ENCODE measurements at regions not wholly inside any gene's neighbourhood (a gene's known extent, or its start where the extent isn't known, plus 50 kb on each side); places are given as distances from the start of the nearest gene placed in this dataset.

DNA sequence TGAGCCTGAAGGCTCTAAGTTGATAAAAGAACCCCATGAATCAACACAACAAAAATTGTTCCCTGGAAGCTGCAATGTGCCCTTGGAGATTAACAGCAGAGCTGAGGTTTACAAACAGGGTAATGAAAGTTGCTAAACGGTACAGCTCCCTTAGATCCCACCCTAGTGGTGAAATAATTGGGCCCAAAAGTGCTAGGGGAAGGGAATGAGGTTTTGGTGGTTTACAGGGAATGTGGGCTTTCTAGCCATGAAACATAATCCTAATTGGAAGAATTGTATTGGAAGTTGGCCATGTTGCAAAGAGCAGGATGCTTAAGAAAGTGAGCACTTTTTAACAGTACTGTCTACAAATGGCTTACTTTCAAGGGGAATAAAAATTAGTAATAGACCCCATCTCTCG lies 180.2 kb upstream of the SMIM21 start:
- no peak for ATAC-seq
- H3K4me3 Mint-ChIP-seq: no peak overlapping the region

DNA sequence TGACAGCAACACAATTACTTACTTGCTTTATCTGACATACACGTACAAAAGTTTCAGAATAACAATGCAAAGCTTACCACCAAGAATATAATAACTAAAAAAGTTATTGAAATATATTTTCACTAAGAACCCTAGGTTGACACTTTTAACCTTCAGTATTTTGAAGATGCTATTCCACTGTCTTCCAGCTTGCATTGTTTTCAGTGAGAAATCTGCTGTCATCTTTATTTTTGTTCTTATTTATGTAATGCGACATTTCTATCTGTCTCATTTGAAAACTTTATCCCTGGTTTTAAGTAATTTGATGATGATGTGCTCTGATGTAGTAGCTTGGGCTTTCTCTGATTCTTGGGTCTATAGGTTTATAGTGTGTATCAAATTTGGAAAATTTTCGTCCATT lies 165.0 kb upstream of the SMIM21 start:
- Mint-ChIP-seq H3K4me3 (no peak overlapping the region), H3K4me1 (ENCODE audit: low read depth) (no peaks in the 10 kb centered on the region), H3K36me3 (ENCODE audit: insufficient read depth) (no peaks in the 10 kb centered on the region), H3K27me3 (ENCODE audit: low read depth) (no peaks in the 10 kb centered on the region), H3K9me3 (peaks cover 34% of the 10 kb centered on the region)
- DNase-seq: no peak
- no peak for ATAC-seq

More for the DNA sequence above, 180.2 kb upstream of the SMIM21 start:
- peaks cover 3% of the 10 kb centered on the region for H3K27me3 Mint-ChIP-seq (ENCODE audit: low read depth)
- H3K4me1 Mint-ChIP-seq (ENCODE audit: low read depth): no peaks in the 10 kb centered on the region
- H3K36me3 Mint-ChIP-seq (ENCODE audit: insufficient read depth): no peaks in the 10 kb centered on the region
- DNase-seq: no peak
- no peaks in the 10 kb centered on the region for H3K9me3 Mint-ChIP-seq

DNA sequence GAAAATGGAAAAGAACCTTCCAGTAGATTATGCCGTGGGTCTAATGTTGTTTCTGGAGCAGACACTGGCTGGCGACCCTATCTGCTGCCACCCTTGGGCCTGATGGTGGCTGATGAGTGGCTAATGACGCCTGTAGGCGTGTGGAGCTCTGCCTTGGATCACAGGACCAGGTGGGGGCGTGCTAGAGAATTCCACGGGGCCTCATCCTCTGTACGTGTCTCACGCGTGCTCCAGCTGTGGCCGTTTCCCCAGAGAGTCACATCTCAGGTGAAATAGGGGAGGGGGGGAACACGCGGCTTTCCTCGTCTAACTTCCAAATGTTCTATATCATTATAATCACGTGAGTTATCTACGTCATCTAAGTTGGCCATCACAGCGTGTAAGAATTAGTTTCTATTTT lies 160.9 kb upstream of the SMIM21 start:
- Mint-ChIP-seq H3K9me3 (peaks cover 25% of the 10 kb centered on the region), H3K4me3 (no peak overlapping the region), H3K27me3 (ENCODE audit: low read depth) (peaks cover 3% of the 10 kb centered on the region), H3K4me1 (ENCODE audit: low read depth) (no peaks in the 10 kb centered on the region), H3K36me3 (ENCODE audit: insufficient read depth) (no peaks in the 10 kb centered on the region)
- no peak for ATAC-seq
- no peak for DNase-seq

DNA sequence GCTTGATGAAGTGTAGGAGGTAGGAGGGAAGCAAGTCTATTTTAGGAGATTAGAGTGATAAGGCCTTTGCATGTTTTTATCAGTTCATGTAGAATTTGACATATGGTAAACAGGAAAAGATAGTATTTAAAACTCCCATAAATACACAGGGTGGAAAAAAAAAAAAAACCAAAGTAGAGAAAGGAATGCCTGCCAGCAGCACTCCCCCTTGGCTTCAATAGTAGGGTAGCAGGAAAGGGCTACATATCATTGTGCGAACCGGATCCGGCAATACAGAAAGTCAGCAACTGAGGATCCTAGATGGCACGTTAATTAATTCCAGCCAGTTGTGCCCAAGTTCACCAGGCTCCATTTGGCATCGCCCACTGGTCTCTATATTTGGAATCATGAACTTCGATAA lies 159.6 kb upstream of the SMIM21 start:
- Mint-ChIP-seq H3K4me1 (ENCODE audit: low read depth) (no peaks in the 10 kb centered on the region), H3K4me3 (no peak overlapping the region), H3K36me3 (ENCODE audit: insufficient read depth) (no peaks in the 10 kb centered on the region), H3K27me3 (ENCODE audit: low read depth) (peaks cover 6% of the 10 kb centered on the region), H3K9me3 (peaks cover 12% of the 10 kb centered on the region)
- ATAC-seq: no peak
- no peak for DNase-seq

DNA sequence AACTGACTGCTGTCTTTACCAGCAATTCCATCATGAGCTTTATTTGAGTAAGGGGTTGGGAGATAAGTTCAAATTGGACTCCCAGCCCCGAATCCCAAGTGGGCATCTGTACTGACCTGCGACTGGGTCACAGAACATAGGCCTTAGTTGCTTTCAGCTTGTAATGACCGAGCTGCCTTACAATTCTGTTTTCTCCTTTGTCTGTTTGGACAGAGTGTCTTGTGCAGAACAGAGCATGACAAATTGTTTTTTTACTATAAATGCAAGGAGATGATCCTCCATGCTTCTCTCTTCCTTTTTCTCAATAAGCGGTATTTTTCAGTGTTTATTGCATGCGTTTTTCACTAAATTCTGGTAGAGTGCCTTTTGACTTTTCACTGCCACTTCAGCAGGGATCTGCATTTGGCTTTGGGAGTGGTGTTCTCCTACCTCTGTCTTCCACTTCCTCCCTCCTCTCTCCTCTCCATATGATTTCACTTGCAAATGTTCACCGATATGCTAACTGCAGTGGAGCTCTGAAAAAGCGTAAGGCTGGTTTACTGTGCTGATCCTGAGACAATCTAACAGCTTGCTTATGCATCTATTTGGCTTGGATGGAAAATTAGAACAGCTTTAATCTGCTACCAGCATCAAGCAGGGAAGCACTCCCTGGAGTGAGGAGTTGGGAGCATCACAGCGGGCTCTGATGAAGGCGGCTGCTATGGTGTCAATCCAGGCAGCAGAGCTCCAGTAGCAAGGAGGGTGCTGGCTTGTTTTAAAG lies 158.8 kb upstream of the SMIM21 start:
- Mint-ChIP-seq H3K27me3 (ENCODE audit: low read depth) (peaks cover 6% of the 10 kb centered on the region), H3K9me3 (peaks cover 4% of the 10 kb centered on the region), H3K4me3 (no peak overlapping the region), H3K36me3 (ENCODE audit: insufficient read depth) (no peaks in the 10 kb centered on the region), H3K4me1 (ENCODE audit: low read depth) (no peaks in the 10 kb centered on the region)
- no peak for ATAC-seq
- no peak for DNase-seq

DNA sequence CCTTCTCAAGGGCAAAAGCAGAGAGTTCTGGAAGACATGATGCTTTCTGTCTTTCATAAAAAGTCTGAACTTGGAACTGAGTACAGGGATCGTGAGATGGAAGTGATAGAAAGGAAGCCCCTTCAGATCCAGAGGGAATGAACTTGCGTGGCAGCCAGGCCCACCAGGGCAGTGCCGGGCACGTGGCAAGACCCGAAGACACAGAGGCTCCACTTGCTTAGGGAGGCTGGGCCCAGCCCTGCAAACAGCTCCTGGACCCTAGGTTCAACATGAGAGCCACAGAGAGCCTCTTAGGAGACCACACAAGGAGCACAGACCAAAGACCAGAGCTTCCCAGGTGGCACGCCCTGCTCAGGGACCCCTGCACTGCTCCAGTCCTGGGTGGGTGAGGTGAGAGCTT lies 155.4 kb upstream of the SMIM21 start:
- ATAC-seq: no peak
- peaks cover 6% of the 10 kb centered on the region for H3K27me3 Mint-ChIP-seq (ENCODE audit: low read depth)
- no peak for DNase-seq
- H3K4me1 Mint-ChIP-seq (ENCODE audit: low read depth): no peaks in the 10 kb centered on the region
- H3K4me3 Mint-ChIP-seq: no peak overlapping the region
- no peaks in the 10 kb centered on the region for H3K9me3 Mint-ChIP-seq
- H3K36me3 Mint-ChIP-seq (ENCODE audit: insufficient read depth): no peaks in the 10 kb centered on the region

DNA sequence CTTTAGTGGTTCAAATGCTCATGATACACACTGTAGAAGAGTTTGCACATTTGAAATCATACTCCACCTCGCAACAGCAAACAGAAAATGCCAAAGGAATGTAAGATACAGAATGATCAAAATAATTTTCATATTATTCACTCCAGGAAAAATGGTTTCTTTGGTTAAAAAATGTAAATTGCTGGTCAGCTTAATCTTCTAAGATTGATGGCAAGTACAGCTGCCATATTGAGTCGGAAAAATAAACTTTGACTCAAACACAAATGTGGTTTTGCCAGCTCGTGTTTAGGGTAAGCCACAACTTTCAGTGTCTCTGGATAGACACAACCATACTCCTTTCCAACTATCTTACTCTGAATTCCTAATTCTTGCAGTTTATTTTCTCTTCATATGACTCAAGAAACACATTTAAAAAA lies 154.9 kb upstream of the SMIM21 start:
- Mint-ChIP-seq H3K36me3 (ENCODE audit: insufficient read depth) (no peaks in the 10 kb centered on the region), H3K9me3 (no peaks in the 10 kb centered on the region), H3K27me3 (ENCODE audit: low read depth) (peaks cover 6% of the 10 kb centered on the region), H3K4me3 (no peak overlapping the region), H3K4me1 (ENCODE audit: low read depth) (no peaks in the 10 kb centered on the region)
- ATAC-seq (no peak), DNase-seq (no peak)

DNA sequence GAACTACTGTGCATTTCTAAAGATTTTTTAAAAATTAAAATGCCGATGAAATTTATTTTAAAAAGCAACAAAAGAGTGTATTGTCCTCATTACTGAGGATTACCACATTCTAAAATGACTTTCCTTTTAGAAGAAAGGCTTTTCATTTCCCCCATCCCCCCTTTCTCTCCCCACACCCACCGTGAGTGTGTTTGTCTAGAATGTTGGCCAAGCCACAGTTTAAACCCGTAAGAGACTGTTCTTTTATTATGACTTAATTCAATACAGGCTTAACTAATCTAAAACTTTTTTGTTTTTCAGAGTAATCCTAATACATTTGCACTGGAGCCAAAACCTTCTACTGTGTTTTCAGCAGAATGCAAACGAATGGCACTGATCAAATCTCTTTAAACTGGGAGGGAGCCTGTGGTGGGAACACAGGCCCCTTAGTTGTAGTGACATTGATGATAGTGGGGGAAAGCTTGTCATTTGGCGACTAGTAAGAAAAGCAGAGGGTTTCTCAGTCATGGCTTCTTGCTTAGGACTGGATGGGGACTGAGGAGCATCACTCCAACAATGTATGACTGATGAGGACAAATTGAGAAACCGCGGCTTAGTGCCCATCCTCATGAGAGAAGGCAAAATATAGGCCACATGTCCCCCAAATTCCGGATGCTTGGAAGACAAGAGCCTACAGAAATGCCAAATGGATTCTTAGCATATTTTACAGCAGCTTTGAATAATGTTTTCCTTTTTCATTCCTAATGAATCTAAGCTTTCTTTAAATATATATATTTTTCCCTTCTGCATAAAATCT lies 154.0 kb upstream of the SMIM21 start:
- H3K36me3 Mint-ChIP-seq (ENCODE audit: insufficient read depth): no peaks in the 10 kb centered on the region
- no peaks in the 10 kb centered on the region for H3K4me1 Mint-ChIP-seq (ENCODE audit: low read depth)
- peaks cover 6% of the 10 kb centered on the region for H3K27me3 Mint-ChIP-seq (ENCODE audit: low read depth)
- DNase-seq: no peak
- ATAC-seq: no peak
- no peak overlapping the region for H3K4me3 Mint-ChIP-seq
- H3K9me3 Mint-ChIP-seq: no peaks in the 10 kb centered on the region

DNA sequence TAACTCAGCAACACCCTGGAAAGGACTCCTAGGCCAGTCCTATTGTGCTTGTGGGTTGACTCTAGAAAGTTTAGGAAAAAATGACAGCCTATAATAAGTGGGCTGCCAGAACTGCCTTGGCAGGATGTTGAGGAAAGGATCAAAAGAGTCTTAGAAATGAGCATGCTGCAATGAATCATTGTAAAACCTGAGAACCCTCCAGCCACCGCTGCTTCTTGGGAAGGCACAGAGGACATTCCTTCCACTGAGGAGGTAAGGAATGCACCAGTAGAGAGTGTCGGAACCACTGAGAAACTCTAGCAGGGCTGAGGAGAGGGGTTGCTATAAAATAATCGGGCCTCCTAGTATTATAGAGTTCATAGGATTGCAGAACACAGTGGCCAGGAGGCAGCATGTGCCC lies 146.7 kb upstream of the SMIM21 start:
- Mint-ChIP-seq H3K9me3 (no peaks in the 10 kb centered on the region), H3K27me3 (ENCODE audit: low read depth) (no peaks in the 10 kb centered on the region), H3K36me3 (ENCODE audit: insufficient read depth) (no peaks in the 10 kb centered on the region), H3K4me1 (ENCODE audit: low read depth) (no peaks in the 10 kb centered on the region), H3K4me3 (no peak overlapping the region)
- no peak for DNase-seq
- ATAC-seq: no peak

DNA sequence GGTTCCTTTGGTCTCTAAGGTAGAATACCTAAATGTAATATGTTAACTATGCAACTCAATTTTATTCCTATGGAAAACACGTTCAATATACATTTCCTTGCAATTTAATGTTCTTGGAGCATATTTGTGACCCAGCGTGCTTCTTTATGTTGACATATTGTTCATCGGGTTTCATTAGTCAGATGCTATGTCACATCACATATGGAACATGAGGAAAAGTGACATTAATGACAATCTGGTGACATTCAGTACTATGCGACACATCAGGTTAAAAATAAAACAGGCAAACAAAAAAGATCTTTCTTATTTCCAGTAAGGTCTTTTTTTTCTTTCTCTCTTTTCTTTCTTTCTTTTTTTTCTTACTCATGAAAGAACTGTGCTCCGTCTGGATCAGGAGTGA lies 135.6 kb upstream of the SMIM21 start:
- H3K4me1 Mint-ChIP-seq (ENCODE audit: low read depth): no peaks in the 10 kb centered on the region
- no peak for ATAC-seq
- H3K9me3 Mint-ChIP-seq: no peaks in the 10 kb centered on the region
- H3K27me3 Mint-ChIP-seq (ENCODE audit: low read depth): peaks cover 9% of the 10 kb centered on the region
- H3K4me3 Mint-ChIP-seq: no peak overlapping the region
- no peaks in the 10 kb centered on the region for H3K36me3 Mint-ChIP-seq (ENCODE audit: insufficient read depth)
- DNase-seq: no peak

DNA sequence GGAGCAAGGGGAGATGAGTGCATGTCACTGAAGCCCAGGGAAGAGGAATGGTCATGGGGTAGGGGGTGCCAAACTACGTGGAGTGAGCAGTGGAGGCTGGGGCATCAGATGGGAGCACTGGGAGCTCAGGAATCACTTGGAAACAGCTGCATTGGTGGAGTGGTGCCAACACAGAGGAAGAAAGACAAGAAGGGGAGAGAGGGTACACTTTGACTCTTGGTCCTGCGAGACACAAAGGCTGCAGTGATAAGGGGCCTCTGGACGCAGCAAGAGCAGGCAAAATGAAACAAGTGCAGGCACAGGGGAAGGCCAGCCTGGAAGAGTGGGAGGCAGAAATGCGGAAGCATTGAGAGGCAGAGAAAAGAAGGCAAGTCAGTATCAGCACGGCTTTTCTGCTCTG lies 134.7 kb upstream of the SMIM21 start:
- Mint-ChIP-seq H3K4me3 (no peak overlapping the region), H3K27me3 (ENCODE audit: low read depth) (peaks cover 9% of the 10 kb centered on the region), H3K36me3 (ENCODE audit: insufficient read depth) (no peaks in the 10 kb centered on the region), H3K4me1 (ENCODE audit: low read depth) (no peaks in the 10 kb centered on the region), H3K9me3 (no peaks in the 10 kb centered on the region)
- ATAC-seq (no peak), DNase-seq (no peak)

DNA sequence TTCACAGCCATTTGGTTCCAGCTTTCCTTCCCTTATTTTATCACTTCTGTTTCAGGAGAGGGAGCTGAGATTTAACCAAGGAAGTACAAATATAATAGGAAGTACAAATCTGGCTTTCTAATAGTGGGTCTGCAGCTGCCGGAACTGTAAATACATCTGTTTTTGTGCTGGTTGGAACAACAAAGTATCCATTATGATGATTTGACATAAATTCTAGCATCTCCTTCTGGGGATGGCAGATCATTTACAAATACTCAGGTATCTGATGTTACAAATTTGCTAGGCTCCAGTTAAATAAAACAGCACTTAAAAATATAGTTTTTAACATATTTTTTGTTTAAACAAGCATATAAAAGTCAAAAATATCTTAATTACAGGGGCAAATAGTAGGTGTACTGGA lies 131.3 kb upstream of the SMIM21 start:
- H3K36me3 Mint-ChIP-seq (ENCODE audit: insufficient read depth): no peaks in the 10 kb centered on the region
- no peaks in the 10 kb centered on the region for H3K4me1 Mint-ChIP-seq (ENCODE audit: low read depth)
- no peak for DNase-seq
- H3K9me3 Mint-ChIP-seq: no peaks in the 10 kb centered on the region
- ATAC-seq: no peak
- peaks cover 2% of the 10 kb centered on the region for H3K27me3 Mint-ChIP-seq (ENCODE audit: low read depth)
- H3K4me3 Mint-ChIP-seq: no peak overlapping the region

DNA sequence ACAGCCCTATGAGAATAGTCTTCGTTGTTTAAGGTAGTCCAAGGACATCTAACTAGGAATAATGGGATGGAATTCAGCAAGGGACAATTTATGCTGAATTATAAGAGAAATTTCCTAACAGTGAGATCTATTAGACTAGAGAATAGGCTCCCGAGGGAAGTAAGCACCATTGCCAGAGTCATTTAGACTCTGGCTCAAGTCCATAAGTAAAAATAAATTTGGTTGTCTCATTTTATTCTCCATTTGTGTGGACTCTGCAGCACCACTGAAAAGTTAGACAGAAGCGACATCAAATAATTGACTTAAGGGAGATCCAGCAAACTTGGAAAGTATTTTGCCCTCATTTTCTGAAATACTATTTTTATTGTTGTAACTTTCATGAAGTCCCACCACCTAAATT lies 129.3 kb upstream of the SMIM21 start:
- no peaks in the 10 kb centered on the region for H3K4me1 Mint-ChIP-seq (ENCODE audit: low read depth)
- H3K4me3 Mint-ChIP-seq: no peak overlapping the region
- H3K9me3 Mint-ChIP-seq: no peaks in the 10 kb centered on the region
- DNase-seq (no peak), ATAC-seq (no peak)
- H3K27me3 Mint-ChIP-seq (ENCODE audit: low read depth): peaks cover 2% of the 10 kb centered on the region
- no peaks in the 10 kb centered on the region for H3K36me3 Mint-ChIP-seq (ENCODE audit: insufficient read depth)

DNA sequence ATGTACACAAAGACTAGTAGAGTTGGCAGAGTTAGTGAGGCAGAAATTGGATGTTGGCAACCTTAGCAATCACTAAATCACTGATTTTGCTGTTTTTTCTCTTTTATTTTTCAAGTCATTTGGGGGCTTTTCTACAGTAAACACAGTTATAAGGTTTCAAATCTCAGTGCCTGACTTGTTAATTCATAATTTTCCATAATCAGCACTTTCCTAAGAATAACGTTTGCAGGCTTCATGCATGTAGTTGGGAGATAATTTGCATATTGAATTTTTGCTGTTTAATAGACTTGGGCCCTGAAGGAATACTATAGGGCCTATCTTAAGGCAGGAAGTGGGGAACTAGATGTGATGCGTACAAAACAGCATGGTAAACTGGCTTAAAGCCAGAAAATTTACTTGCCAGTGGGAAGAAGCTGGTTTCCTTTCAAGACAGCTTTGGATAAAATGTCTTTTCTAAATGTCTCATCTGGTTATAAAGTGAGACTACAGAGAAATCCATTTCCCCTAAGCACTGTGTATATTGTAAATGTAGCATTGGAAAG lies 127.2 kb upstream of the SMIM21 start:
- H3K4me3 Mint-ChIP-seq: no peak overlapping the region
- DNase-seq (no peak), ATAC-seq (no peak)
- H3K27me3 Mint-ChIP-seq (ENCODE audit: low read depth): peaks cover 11% of the 10 kb centered on the region
- H3K4me1 Mint-ChIP-seq (ENCODE audit: low read depth): no peaks in the 10 kb centered on the region
- no peaks in the 10 kb centered on the region for H3K36me3 Mint-ChIP-seq (ENCODE audit: insufficient read depth)
- no peaks in the 10 kb centered on the region for H3K9me3 Mint-ChIP-seq

DNA sequence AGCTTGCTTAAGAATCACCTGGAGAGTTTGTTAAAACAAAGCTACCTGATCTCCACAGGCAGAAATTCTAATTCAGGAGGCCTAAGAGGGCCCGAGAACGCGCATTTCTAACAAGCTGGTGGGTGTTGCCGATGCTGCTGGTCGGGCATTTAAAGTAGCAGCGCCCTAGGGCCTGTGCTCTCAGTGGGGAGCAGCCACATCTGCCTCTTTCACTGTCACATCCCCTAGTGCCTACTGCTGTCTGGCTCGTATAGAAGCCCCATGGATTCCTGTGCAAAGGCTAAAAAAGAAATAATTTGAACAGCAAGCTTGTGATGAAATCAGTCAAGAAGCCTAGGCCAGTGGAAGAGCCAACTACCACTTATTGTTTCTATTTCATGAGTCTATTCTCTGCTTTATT lies 126.7 kb upstream of the SMIM21 start:
- Mint-ChIP-seq H3K27me3 (ENCODE audit: low read depth) (peaks cover 14% of the 10 kb centered on the region), H3K4me1 (ENCODE audit: low read depth) (no peaks in the 10 kb centered on the region), H3K4me3 (no peak overlapping the region), H3K9me3 (no peaks in the 10 kb centered on the region), H3K36me3 (ENCODE audit: insufficient read depth) (no peaks in the 10 kb centered on the region)
- ATAC-seq: no peak
- DNase-seq: no peak

All from activated T-cell treated with anti-CD3 and anti-CD28 coated beads, Interleukin-2, amount 50 U/mL, for 4 hours (primary cell).